ENCODE measurements at regions not wholly inside any gene's neighbourhood (a gene's known extent, or its start where the extent isn't known, plus 50 kb on each side); places are given as distances from the start of the nearest gene placed in this dataset.

GRCh38 chr13:30847650-30848307 is 58.3 kb upstream of the MEDAG start:
- TF ChIP-seq, protein P1, sequence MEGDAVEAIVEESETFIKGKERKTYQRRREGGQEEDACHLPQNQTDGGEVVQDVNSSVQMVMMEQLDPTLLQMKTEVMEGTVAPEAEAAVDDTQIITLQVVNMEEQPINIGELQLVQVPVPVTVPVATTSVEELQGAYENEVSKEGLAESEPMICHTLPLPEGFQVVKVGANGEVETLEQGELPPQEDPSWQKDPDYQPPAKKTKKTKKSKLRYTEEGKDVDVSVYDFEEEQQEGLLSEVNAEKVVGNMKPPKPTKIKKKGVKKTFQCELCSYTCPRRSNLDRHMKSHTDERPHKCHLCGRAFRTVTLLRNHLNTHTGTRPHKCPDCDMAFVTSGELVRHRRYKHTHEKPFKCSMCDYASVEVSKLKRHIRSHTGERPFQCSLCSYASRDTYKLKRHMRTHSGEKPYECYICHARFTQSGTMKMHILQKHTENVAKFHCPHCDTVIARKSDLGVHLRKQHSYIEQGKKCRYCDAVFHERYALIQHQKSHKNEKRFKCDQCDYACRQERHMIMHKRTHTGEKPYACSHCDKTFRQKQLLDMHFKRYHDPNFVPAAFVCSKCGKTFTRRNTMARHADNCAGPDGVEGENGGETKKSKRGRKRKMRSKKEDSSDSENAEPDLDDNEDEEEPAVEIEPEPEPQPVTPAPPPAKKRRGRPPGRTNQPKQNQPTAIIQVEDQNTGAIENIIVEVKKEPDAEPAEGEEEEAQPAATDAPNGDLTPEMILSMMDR (IDR thresholded peaks at IDR 0.05), result no peak
- TF ChIP-seq POLR2AphosphoS5 (IDR thresholded peaks at IDR 0.05) (no peak), POLR2A (IDR thresholded peaks at IDR 0.05) (no peak)
